ENCODE measurements at regions not wholly inside any gene's neighbourhood (a gene's known extent, or its start where the extent isn't known, plus 50 kb on each side); places are given as distances from the start of the nearest gene placed in this dataset.

- FAIRE-seq (no peak), DNase-seq (ENCODE audit: low read depth) (no peak)
- Histone ChIP-seq H3K9me3 (ENCODE audit: insufficient read depth, low read depth, low read length) (no peaks in the 10 kb centered on the region), H3K27ac (ENCODE audit: low read depth, low read length) (no peak overlapping the region), H3K36me3 (ENCODE audit: insufficient read depth, low read length) (no peaks in the 10 kb centered on the region), H3K27me3 (ENCODE audit: insufficient read depth, low read length) (no peaks in the 10 kb centered on the region), H2AFZ (ENCODE audit: low read depth, low read length) (no peak overlapping the region), H3K4me3 (ENCODE audit: insufficient read depth, low read depth, low read length) (no peak overlapping the region), H3K4me1 (ENCODE audit: insufficient read depth, low read length) (no peaks in the 10 kb centered on the region), H3K9ac (ENCODE audit: low read length) (no peak overlapping the region), H3K4me2 (ENCODE audit: low read length) (no peak overlapping the region), H3K79me2 (ENCODE audit: insufficient read depth, low read length) (no peaks in the 10 kb centered on the region), H4K20me1 (ENCODE audit: insufficient read depth, low read length) (no peaks in the 10 kb centered on the region)
- H3K4me1 Mint-ChIP-seq (ENCODE audit: low read depth, unreplicated experiment) = peaks cover 11% of the 10 kb centered on the region
- H3K4me3 Mint-ChIP-seq (ENCODE audit: unreplicated experiment) = no peak overlapping the region
- no peaks in the 10 kb centered on the region for H3K36me3 Mint-ChIP-seq (ENCODE audit: low read depth, unreplicated experiment)
- no peaks in the 10 kb centered on the region for H3K9me3 Mint-ChIP-seq (ENCODE audit: unreplicated experiment)
- TF ChIP-seq CTCF (IDR thresholded peaks at IDR 0.05; ENCODE audit: insufficient read depth, low read depth, low read length) (no peak), EZH2 (IDR thresholded peaks at IDR 0.05; ENCODE audit: insufficient read depth, low read length) (no peak)
- no peaks in the 10 kb centered on the region for H3K27me3 Mint-ChIP-seq (ENCODE audit: low read depth, unreplicated experiment)
- no peak overlapping the region for H3K27ac Mint-ChIP-seq (ENCODE audit: unreplicated experiment)
Measured at GRCh38 chr20:16902662-16903061, 154.5 kb downstream of the OTOR start.

- FAIRE-seq = no peak
- no peak overlapping the region for H2AFZ ChIP-seq (ENCODE audit: low read depth, low read length)
- no peaks in the 10 kb centered on the region for H3K36me3 Mint-ChIP-seq (ENCODE audit: low read depth, unreplicated experiment)
- no peaks in the 10 kb centered on the region for H3K4me1 ChIP-seq (ENCODE audit: insufficient read depth, low read length)
- H4K20me1 ChIP-seq (ENCODE audit: insufficient read depth, low read length) = no peaks in the 10 kb centered on the region
- H3K9me3 Mint-ChIP-seq (ENCODE audit: unreplicated experiment) = peaks cover 10% of the 10 kb centered on the region
- TF ChIP-seq CTCF (IDR thresholded peaks at IDR 0.05; ENCODE audit: insufficient read depth, low read depth, low read length) (no peak), EZH2 (IDR thresholded peaks at IDR 0.05; ENCODE audit: insufficient read depth, low read length) (no peak)
- no peak overlapping the region for H3K9ac ChIP-seq (ENCODE audit: low read length)
- no peak overlapping the region for H3K27ac Mint-ChIP-seq (ENCODE audit: unreplicated experiment)
- no peak for DNase-seq (ENCODE audit: low read depth)
- H3K4me1 Mint-ChIP-seq (ENCODE audit: low read depth, unreplicated experiment) = no peaks in the 10 kb centered on the region
- H3K4me2 ChIP-seq (ENCODE audit: low read length) = no peak overlapping the region
- no peak overlapping the region for H3K27ac ChIP-seq (ENCODE audit: low read depth, low read length)
- H3K36me3 ChIP-seq (ENCODE audit: insufficient read depth, low read length) = no peaks in the 10 kb centered on the region
- H3K9me3 ChIP-seq (ENCODE audit: insufficient read depth, low read depth, low read length) = no peaks in the 10 kb centered on the region
- no peak overlapping the region for H3K4me3 ChIP-seq (ENCODE audit: insufficient read depth, low read depth, low read length)
- no peak overlapping the region for H3K4me3 Mint-ChIP-seq (ENCODE audit: unreplicated experiment)
- no peaks in the 10 kb centered on the region for H3K27me3 ChIP-seq (ENCODE audit: insufficient read depth, low read length)
- no peaks in the 10 kb centered on the region for H3K27me3 Mint-ChIP-seq (ENCODE audit: low read depth, unreplicated experiment)
- H3K79me2 ChIP-seq (ENCODE audit: insufficient read depth, low read length) = no peaks in the 10 kb centered on the region
Measured at GRCh38 chr20:16904751-16905150, 156.6 kb downstream of the OTOR start.

GRCh38 chr20:16914277-16914676, 166.1 kb downstream of the OTOR start:
- H3K27me3 ChIP-seq (ENCODE audit: insufficient read depth, low read length) = no peaks in the 10 kb centered on the region
- peaks cover 4% of the 10 kb centered on the region for H3K27me3 Mint-ChIP-seq (ENCODE audit: low read depth, unreplicated experiment)
- TF ChIP-seq EZH2 (IDR thresholded peaks at IDR 0.05; ENCODE audit: insufficient read depth, low read length) = no peak
- no peak for TF ChIP-seq CTCF (IDR thresholded peaks at IDR 0.05; ENCODE audit: insufficient read depth, low read depth, low read length)
- no peak overlapping the region for H2AFZ ChIP-seq (ENCODE audit: low read depth, low read length)
- H3K9me3 Mint-ChIP-seq (ENCODE audit: unreplicated experiment) = peaks cover 7% of the 10 kb centered on the region
- H3K4me2 ChIP-seq (ENCODE audit: low read length) = no peak overlapping the region
- no peak overlapping the region for H3K9ac ChIP-seq (ENCODE audit: low read length)
- DNase-seq (ENCODE audit: low read depth) = no peak
- H3K27ac Mint-ChIP-seq (ENCODE audit: unreplicated experiment) = no peak overlapping the region
- no peak overlapping the region for H3K4me3 ChIP-seq (ENCODE audit: insufficient read depth, low read depth, low read length)
- H3K36me3 Mint-ChIP-seq (ENCODE audit: low read depth, unreplicated experiment) = no peaks in the 10 kb centered on the region
- H3K4me1 Mint-ChIP-seq (ENCODE audit: low read depth, unreplicated experiment) = peaks cover 3% of the 10 kb centered on the region
- no peaks in the 10 kb centered on the region for H3K36me3 ChIP-seq (ENCODE audit: insufficient read depth, low read length)
- no peak for FAIRE-seq
- no peak overlapping the region for H3K4me3 Mint-ChIP-seq (ENCODE audit: unreplicated experiment)
- no peaks in the 10 kb centered on the region for H3K4me1 ChIP-seq (ENCODE audit: insufficient read depth, low read length)
- H4K20me1 ChIP-seq (ENCODE audit: insufficient read depth, low read length) = no peaks in the 10 kb centered on the region
- H3K79me2 ChIP-seq (ENCODE audit: insufficient read depth, low read length) = no peaks in the 10 kb centered on the region
- H3K9me3 ChIP-seq (ENCODE audit: insufficient read depth, low read depth, low read length) = no peaks in the 10 kb centered on the region
- H3K27ac ChIP-seq (ENCODE audit: low read depth, low read length) = no peak overlapping the region
